HG03457 (cell line): ENCODE measurements at regions not wholly inside any gene's neighbourhood (a gene's known extent, or its start where the extent isn't known, plus 50 kb on each side); places are given as distances from the start of the nearest gene placed in this dataset.

ENCODE experiments used
- ATAC-seq: cut with Tn5 transposase; IDR thresholded peaks from one replicate; pipeline ENCODE4 v1.9.1; 2021; ENCODE audit warnings: moderate number of reproducible peaks; ENCODE audit not compliant: unreplicated experiment

GRCh38 chr16:51443934-51444333 lies 292.9 kb upstream of the SALL1 start:
- ATAC-seq, result no peak

GRCh38 chr16:51442141-51442870 lies 291.2 kb upstream of the SALL1 start:
- ATAC-seq, result no peak

GRCh38 chr16:51440131-51440889 lies 289.2 kb upstream of the SALL1 start:
- no peak for ATAC-seq

- ATAC-seq, result no peak
Measured at GRCh38 chr16:51439271-51439670, 288.2 kb upstream of the SALL1 start.

- no peak for ATAC-seq
Measured at GRCh38 chr16:51436742-51437141, 285.7 kb upstream of the SALL1 start.

- no peak for ATAC-seq
Measured at GRCh38 chr16:51434567-51435198, 283.6 kb upstream of the SALL1 start.

GRCh38 chr16:51433599-51433998 lies 282.5 kb upstream of the SALL1 start:
- ATAC-seq, result no peak

GRCh38 chr16:51431517-51432241 lies 280.6 kb upstream of the SALL1 start:
- ATAC-seq, result no peak

GRCh38 chr16:51430716-51431369 lies 279.8 kb upstream of the SALL1 start:
- ATAC-seq, result no peak

- ATAC-seq, result no peak
Measured at GRCh38 chr16:51429041-51429440, 278.0 kb upstream of the SALL1 start.

GRCh38 chr16:51427085-51427484 lies 276.0 kb upstream of the SALL1 start:
- no peak for ATAC-seq

GRCh38 chr16:51426276-51426675 lies 275.2 kb upstream of the SALL1 start:
- ATAC-seq, result no peak

GRCh38 chr16:51420247-51420646 lies 269.2 kb upstream of the SALL1 start:
- no peak for ATAC-seq

- no peak for ATAC-seq
Measured at GRCh38 chr16:51419768-51420167, 268.7 kb upstream of the SALL1 start.

GRCh38 chr16:51418258-51418657 lies 267.2 kb upstream of the SALL1 start:
- ATAC-seq, result no peak

GRCh38 chr16:51416926-51417325 lies 265.9 kb upstream of the SALL1 start:
- ATAC-seq, result no peak

- no peak for ATAC-seq
Measured at GRCh38 chr16:51410125-51410524, 259.1 kb upstream of the SALL1 start.

GRCh38 chr16:51409001-51409675 lies 258.1 kb upstream of the SALL1 start:
- ATAC-seq, result no peak

GRCh38 chr16:51408357-51408756 lies 257.3 kb upstream of the SALL1 start:
- no peak for ATAC-seq

GRCh38 chr16:51407921-51408320 lies 256.9 kb upstream of the SALL1 start:
- no peak for ATAC-seq
